ENCODE measurements at regions not wholly inside any gene's neighbourhood (a gene's known extent, or its start where the extent isn't known, plus 50 kb on each side); places are given as distances from the start of the nearest gene placed in this dataset.

DNA sequence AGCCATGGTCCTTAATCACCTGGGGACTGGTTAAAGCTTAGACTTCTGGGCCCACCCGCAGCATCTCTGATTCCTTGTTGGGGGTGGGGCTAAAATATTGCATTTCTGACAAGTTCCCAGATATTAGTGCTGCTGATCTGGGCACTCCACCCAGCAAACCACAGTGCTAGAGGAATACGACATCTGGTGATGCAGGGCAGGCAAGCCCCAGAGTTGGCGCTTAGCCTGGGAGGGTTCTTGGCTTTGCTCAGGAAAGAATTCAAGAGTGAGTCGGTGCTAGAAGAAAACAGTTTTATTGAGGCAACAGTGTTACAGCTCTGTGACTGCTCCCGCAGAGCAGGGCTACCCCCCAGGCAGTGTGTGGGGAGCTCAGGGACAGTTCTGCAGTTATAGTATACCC lies 210.7 kb downstream of the TFAP2C start:
- TF ChIP-seq EZH2phosphoT487 (IDR thresholded peaks at IDR 0.05; ENCODE audit: low read depth, severe bottlenecking, unreplicated experiment) (no peak), EZH2 (IDR thresholded peaks at IDR 0.05; ENCODE audit: borderline replicate concordance) (no peak)
- TF ChIP-seq, protein P1, sequence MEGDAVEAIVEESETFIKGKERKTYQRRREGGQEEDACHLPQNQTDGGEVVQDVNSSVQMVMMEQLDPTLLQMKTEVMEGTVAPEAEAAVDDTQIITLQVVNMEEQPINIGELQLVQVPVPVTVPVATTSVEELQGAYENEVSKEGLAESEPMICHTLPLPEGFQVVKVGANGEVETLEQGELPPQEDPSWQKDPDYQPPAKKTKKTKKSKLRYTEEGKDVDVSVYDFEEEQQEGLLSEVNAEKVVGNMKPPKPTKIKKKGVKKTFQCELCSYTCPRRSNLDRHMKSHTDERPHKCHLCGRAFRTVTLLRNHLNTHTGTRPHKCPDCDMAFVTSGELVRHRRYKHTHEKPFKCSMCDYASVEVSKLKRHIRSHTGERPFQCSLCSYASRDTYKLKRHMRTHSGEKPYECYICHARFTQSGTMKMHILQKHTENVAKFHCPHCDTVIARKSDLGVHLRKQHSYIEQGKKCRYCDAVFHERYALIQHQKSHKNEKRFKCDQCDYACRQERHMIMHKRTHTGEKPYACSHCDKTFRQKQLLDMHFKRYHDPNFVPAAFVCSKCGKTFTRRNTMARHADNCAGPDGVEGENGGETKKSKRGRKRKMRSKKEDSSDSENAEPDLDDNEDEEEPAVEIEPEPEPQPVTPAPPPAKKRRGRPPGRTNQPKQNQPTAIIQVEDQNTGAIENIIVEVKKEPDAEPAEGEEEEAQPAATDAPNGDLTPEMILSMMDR (IDR thresholded peaks at IDR 0.05; ENCODE audit: poor library complexity), result no peak
